RPMI7951 (cell line): ENCODE measurements at regions not wholly inside any gene's neighbourhood (a gene's known extent, or its start where the extent isn't known, plus 50 kb on each side); places are given as distances from the start of the nearest gene placed in this dataset.
"Not testable (repeated sequence)": the region's sequence is repeated elsewhere in the genome, so short reads cannot be mapped to it uniquely, and the experiment has no call there.

Experiments used
- DNase-seq: peaks from one replicate; pipeline ENCODE4 v3.0.0-alpha.2; 2012; ENCODE audit warnings: low read depth

DNA sequence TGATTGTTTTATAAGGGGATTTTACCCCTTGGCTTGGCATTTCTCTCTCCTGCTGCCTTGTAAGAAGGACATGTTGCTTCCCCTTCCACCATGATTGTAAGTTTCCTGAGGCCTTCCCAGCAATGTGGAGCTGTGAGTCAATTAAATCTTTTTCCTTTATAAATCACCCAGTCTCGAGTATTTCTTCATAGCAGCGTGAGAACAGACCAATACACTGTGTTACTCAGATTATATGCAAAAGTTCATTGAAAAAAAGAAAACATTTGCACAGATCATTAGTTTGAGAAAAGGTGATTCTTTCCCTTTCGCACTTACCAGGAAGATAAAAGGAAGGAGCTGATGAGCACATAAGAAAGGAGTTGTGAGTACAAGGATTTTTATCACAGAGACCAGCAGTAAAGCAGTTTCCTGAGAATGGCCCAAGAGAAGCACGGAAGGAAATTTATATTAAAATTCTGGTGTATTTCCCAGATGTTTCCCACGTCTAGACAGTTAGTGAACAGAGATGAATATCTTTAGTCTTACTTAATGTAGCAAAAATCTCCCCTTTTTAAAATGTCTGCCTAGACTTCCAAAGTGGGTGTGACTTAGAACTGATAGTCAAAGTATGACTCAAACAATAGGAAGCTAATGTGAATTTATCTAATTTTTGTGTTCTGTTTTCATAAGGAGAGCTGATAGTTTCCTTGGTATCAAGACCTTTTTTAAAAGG lies 431.8 kb upstream of the SGCG start:
- no peak for DNase-seq

DNA sequence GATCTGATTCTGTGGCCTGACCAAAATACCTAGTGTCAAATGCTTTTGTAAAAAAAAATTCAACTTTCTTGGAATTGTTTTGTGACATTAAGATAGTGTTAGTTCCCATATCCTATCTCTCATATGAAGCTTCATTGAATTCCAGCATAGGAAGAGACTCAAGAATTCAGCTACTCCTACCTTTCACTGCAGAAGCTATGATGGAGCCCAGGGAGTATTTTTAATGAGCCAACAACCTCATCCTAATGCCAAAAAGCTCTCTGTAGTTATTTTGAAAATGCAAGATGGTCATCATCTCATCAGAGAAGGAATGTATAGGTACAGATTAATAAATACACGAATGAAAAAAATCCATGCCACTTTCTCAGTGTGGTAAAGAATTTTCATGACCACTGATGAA lies 431.2 kb upstream of the SGCG start:
- no peak for DNase-seq

DNA sequence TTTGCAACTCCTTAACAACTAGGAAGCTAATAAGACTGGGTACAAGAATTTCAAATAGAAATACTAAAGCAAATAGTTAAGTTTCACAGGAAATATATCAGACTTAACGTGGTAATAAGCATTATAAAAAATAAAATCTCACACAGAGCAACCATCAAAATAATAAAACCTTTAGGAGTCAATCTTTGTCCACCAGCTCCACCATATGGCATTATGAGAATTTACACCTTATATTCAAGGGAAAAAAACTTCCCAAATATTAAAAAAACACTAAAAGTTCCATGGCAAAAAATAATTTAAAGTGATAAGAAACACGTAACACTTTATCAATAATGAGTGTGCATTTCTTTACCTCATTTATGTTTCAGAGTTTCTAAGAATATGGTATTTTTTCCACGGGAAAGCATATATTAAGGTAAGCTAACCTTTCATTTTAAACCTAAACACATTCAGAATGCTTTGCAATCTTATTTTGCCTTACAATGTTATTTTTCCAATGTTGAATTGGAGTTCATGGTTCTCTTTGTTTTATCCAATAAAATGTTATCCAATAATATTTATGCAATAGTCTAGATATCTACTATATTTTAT lies 423.2 kb upstream of the SGCG start:
- peak; percentile 1 for DNase-seq

DNA sequence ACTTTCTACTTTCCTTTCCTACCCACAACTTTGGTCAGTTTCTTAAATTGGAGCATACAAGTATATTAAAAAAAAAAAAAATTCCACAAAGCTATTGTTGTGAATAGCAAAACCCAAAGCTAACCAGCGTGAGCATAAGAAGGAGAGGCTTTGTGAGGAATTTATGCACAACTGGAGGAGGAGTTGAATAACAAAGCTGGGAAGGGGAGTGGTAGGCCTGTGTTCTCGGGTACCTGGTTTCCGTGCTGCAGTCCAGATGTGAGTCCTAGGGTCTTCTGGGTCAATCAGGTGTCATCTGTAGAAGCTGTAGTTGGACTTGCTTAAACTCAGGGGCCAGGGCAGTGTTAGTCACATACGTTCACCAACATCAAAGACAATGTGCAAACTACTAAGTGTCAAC lies 422.5 kb upstream of the SGCG start:
- DNase-seq, result no peak

DNA sequence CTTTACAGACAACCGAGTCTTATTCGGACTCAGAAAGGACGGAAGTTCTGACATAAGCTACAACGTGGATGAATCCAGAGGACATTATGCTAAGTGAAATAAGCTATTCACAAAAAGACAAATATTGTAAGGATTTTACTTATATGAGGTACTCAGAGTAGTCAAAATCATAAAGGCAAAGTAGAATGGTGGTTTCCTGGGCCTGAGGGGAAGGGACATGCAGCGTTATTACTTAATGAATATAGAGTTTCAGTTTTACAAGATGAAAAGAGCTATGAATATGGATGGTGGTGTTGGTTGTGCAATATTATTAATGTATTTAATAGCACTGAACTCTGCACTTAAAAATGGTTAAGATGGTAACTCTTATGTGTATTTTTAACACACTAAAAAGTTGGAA lies 419.1 kb upstream of the SGCG start:
- no peak for DNase-seq

DNA sequence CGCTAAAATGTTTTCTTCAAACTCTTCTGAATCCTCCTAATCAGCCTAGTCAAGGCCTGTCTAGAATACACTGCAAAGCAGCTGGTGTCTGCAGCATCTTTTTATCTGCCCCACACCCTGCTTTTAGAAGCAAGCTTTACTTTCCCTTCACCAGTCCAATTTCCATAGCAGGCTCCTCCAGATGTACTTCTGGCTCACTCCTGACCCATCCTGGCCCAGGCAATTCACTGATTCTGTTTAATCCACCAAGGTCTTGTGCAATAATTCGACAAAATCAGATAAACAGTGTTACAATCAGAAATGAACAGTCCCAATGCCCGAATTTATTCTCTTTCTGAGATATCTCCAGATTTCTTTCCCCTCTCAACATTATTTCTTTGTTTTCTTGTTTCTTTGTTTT lies 415.2 kb upstream of the SGCG start:
- no peak for DNase-seq

DNA sequence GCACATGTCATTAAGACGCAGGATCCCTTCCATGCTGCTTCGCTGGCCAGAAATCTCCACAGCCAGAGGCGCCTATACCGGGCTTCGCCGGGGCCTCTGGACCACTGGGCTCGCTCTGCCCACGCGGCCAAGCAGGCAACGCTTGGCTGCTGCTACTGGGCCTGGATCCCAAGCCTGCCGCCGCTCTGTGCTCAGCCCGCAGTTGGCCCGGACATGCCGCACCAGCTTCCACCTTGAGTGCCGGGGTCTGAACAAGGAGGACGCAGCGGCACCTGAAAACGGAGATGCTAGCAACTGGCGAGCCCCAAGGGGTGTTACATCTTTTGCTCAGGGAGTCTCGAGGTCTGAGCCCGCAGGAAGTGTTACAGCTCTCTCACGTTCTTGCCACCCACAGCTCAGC lies 409.9 kb upstream of the SGCG start:
- DNase-seq, result no peak

DNA sequence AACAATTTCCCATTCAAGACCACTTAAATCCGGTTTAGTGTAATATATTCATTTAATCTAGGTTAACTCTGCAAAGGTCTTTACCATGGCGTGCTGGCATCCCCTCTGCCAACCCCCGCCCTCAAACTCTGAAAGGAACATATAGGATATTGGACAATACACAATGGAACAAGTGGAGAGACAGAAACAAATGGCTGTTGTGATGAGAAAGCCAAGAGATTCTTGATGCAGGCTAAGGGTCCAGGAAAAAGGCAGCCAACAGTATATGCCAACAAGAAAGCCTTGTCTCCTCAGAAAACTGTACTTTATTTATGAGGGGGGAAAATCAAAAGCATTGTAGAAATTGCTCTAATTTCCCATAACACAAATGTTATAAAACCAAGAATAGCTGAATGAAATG lies 407.3 kb upstream of the SGCG start:
- DNase-seq, result peak; percentile 31

DNA sequence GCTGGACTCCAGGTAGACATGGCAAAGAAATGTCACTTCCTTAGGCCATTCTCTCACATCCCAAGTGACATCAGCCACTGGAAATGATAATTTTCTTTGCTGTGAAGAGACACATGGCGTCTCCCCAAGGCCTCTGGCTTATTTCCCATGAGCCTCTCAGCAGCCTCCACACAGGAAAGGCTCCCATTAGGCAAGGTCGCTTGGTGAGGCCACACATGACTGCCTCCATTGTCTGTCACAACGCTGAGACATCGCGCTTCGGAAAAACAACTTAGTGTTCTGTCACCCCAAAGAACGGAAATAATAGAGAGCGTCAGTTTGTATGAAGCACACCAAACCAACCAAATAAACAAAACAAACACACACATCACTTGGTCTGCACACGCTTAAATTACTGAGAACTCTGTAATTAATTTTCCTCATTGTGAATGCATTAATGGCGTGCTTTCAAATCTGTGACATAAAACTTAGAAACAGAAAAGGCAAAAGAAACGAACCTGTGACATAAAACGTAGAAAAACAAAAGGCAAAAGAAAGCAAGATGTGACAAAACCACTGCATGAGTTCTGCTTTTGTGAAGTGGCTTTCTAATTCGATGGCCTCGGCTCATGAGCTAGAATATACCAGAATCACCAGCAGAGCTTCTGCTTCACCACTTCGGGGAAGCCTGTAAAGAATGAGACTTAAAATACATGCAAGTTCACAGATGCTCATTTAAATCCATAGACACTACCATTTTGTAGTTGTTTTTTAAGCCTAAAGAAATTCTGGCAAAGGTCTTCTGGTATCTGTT lies 404.2 kb upstream of the SGCG start:
- peak; percentile 7 for DNase-seq

DNA sequence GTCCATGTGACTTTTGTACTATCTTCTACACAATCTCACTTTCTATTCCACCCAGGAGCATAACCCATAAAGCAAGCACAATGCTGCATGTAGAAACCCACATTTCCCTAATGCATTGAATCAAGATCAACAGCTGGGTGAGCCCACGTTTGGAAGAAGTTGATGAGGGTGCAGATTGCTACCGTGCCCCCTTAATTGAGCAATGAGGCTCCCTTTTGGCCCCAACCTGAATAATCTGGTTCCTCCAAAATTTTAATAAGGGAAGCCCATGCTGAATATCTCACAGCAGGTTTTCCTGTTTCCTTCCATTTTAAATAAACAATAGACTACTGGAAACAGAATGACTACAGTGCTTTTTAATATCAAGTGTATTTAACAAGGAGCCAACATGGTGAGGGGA lies 403.6 kb upstream of the SGCG start:
- DNase-seq, result no peak

DNA sequence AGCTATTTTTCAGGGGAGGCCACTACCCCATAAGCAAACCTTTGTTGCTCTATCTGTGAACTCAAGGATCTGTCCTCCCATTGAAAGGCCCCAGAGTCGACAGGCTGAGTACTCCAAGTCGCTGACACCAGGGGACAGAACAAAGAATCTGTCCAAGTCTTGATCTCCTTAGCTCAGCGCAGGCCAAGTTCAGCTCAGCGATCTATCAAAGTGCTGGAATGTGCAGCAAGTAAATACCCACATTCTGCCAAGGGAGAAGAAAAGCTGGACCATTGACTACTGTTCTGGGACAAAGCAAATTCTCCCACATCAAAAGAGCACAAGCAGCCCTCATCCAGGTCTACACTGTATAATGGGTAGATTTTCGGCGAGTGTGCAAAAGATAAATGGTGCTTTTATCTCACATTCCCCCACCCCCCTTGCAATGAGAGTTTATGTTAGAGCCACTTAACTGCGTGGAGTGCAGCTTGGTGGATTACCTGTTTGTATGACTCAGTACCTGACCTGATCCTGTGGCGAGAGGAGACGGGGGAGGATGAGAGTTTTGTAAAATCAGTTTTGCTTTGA lies 391.7 kb upstream of the SGCG start:
- no peak for DNase-seq

DNA sequence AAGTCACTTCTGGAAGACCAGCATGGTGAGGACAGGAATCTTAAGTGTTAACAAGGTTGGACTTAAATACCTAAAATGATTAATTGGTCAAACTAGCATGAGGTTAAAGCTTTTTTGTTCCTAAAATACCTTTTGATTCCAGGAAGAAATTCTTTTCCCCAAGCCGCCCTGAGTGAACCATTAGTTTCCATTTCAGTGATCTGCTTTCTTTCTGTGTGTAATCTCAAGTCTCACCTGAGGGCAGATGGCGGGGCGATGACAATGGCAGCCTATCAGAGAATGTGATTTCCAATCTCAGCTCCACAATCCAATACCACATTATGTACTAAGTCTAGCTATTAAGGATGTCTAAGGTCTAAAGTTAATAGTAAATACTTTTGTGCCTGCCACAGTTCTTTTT lies 390.9 kb upstream of the SGCG start:
- DNase-seq, result no peak

DNA sequence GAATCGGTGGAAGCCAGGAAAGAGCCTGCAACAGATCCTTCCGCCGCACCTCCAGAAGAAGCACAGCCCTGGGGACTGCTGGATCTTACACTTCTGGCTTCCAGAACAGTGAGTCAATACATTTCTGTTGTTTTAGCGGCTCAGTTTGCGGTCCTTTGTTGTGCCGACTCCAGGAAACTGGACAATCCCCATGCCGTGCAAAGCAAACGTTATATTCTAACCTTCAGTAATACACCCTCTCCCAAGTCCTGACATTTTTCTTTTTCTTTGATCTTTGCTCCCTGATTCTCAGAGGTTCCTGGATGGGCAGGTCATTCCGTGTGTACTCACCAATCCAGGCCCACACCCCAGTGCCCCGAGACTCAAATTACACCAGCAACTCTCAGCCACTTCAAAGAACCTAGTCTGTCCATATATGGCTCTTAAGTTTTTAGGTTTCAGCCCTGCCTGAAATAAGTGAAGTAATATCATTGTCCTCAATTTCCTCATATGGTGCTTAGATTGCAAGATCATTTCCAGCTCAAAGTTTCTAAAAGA lies 387.1 kb upstream of the SGCG start:
- peak; percentile 73 for DNase-seq

DNA sequence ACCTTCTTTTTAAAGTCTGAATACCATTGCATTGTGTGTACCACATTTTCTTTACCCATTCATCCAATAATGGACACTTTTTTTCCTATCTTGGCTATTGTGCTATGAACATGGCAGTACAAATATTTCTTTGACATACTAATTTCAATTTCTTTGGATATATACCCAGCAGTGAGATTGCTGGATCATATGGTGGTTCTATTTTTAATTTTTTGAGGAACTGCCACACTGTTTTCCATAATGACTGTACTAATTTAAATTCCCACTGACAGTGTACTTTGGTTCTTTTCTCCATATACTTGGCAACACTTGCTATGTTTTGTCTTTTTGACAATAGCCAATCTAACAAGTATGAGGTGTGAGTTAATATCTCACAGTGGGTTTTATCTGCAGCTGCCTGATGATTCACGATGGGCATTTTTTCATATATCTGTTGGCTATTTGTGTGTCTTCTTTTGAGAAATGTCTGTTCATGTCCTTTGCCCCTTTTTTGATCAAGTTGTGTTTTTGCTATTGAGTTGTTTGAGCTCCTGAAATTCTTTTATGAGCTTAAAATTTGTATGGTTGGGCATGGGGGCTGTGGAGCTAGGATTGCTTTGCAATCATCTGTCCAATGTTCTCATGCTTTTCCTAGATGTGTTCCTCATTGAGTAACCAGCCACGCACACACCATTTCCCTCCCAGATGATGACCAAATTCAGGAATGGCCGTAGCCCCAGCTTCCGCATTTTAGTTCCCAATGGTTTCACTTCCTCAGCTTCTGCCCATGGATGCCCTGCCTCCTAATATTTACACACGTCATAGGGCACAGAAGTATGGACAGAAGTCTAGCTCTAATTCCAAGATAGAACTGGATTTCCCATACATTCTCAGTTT lies 380.0 kb upstream of the SGCG start:
- DNase-seq, result peak; percentile 38

DNA sequence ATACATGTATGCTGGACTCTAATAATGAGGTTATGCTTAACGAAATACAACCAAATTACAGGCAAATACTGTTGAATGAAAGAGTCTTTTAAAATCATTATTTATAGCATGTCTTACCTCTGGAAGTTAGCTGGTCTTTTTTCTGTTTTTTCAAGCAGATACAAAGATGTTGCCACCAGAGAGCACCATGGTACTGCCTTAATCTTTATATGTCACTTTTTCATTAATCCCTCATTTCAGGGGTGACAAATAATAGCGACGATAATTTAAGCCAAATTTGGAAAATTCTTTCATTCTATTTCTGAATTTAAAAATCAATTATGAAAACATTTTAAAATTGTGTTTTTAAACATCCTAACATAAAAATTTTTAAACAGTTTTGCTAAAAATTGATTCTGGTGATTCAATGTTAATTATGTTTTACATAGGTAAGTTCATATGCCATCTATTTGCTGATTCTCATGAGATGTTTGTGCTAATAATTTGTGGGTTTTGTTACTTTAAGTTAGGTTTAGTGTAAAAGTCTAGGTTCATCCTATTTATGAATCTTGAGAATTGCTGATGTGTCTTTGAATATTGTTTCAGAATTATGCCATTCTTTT lies 379.3 kb upstream of the SGCG start:
- DNase-seq, result peak; percentile 4

DNA sequence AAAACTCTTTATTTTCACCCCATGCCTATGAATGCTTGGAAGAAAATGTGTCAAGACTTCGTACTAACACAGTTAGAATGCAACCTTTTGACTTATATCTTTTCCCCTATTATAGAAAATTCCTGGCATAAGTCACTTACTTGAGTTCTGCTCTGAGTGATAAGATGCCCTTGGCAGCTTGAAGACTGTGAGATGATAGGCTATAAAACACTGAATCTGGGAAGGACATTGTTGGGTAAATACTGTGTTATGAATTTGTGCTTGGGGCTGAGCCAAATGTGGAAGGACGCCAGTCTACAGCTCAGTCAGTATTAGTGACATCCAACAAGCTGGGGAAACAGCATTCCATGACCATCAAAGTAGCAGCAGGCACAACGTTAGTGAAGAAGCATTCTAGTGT lies 368.0 kb upstream of the SGCG start:
- no peak for DNase-seq

DNA sequence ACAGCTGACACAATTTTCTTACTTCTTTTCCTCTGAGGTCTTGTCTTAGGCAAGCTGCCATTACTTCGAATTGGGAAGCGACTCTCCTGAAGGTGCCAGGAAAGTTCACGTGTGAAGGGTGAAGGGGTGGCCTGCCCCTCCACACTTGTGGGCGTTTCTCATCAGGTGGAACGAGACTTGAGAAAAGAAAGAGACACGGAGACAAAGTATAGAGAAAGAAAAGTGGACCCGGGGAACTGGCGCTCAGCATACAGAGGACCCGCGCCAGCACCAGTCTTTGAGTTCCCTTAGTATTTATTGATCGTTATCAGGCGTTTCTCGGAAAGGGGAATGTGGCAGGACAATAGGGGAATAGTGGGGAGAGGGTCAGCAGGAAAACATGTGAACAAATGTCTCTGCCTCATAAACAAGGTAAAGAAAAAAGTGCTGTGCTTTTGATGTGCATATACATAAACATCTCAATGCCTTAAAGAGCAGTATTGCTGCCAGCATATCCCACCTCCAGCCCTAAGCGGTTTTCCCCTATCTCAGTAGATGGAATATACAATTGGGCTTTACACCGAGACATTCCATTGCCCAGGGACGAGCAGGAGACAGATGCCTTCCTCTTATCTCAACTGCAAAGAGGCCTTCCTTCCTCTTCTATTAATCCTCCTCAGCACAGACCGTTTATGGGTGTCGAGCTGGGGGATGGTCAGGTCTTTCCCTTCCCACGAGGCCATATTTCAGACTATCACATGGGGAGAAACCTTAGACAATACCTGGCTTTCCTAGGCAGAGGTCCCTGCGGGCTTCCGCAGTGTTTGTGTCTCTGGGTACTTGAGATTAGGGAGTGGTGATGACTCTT lies 367.0 kb upstream of the SGCG start:
- not testable (repeated sequence) for DNase-seq

DNA sequence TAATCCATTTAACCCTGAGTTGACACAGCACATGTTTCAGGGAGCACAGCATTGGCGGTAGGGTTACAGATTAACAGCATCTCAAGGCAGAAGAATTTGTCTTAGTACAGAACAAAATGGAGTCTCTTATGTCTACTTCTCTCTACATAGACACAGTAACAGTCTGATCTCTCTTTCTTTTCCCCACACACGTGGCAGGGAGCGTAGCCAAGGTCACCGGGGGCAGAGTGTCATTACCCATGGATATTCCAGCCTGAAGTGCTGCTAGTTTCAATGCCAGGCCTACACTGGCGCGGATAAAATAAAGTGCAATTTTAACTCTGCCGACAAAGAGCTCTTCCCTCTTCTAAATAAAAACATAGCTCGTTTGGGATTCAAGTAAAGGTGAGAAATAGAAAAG lies 366.3 kb upstream of the SGCG start:
- not testable (repeated sequence) for DNase-seq

DNA sequence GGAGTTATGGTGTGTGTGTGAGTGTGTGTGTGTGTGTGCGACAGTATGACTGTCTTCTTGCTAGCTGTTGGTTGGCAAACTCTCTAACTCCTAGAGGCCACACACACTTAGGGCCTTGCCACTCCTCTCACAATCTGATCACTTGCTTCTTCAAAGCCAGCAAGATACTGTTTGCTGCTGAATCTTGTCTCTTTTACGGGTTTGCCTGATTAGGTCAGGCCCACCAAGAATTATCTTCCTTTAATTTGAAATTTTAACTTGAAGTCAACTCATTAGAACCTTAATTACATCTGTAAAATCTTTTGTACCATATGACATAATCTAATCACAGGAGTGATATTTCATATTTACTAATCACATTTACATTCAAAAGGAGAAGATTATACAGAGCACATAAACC lies 359.2 kb upstream of the SGCG start:
- no peak for DNase-seq

DNA sequence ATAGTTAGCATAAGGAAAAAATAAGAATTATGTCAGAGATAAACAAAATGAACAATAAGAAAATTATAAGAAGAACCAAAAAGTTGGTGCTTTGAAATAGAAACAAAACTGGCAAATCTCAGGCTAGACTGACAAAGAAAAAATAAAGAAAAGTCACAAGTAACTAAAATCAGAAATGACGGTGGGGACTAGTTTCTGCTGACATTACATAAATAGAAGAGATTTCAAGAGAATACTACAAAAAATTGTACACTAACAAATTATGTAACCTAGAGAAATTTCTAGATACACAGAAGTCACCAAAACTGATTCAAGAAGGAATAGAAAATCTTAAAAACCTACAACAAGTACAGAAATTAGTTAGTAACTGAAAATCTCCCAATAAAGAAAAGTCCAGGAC lies 355.6 kb upstream of the SGCG start:
- DNase-seq, result no peak
